CD4-positive, alpha-beta memory T cell (primary cell): ENCODE measurements at regions not wholly inside any gene's neighbourhood (a gene's known extent, or its start where the extent isn't known, plus 50 kb on each side); places are given as distances from the start of the nearest gene placed in this dataset.

ENCODE experiments used
- CTCF ChIA-PET: fragments of 350-600 bp; sonication (Branson Sonifier 250); formaldehyde crosslinking; loops from one replicate; lab custom pipeline; 2021; ENCODE audit warnings: inconsistent platforms; ENCODE audit not compliant: partially characterized antibody; lab: Charles Lee
- POLR2A ChIA-PET: fragments of 350-600 bp; sonication (Branson Sonifier 250); formaldehyde crosslinking; loops from one replicate; lab custom pipeline; 2021; ENCODE audit not compliant: partially characterized antibody; lab: Charles Lee
- DNase-seq, 5 donors: peaks; one replicate each; pipeline versions ENCODE4 v3.0.0 to v3.0.0-alpha.2; 2020 to 2022; ENCODE audit warnings: mixed read lengths in 1 of 5
- H3K27ac ChIP-seq: one replicate; pipeline ENCODE4 v1.7.0; 2013; ENCODE audit warnings: low read depth, low read length
- H3K27me3 ChIP-seq: 2 replicates; pipeline ENCODE4 v1.7.0; 2013; ENCODE audit warnings: mild to moderate bottlenecking, low read length, moderate library complexity; ENCODE audit not compliant: insufficient read depth
- H3K36me3 ChIP-seq: 2 replicates; pipeline ENCODE4 v1.7.0; 2013; ENCODE audit warnings: mild to moderate bottlenecking, low read length, moderate library complexity; ENCODE audit not compliant: insufficient read depth
- H3K4me1 ChIP-seq: 2 replicates; pipeline ENCODE4 v1.7.0; 2013; ENCODE audit warnings: mild to moderate bottlenecking, low read length, moderate library complexity; ENCODE audit not compliant: insufficient read depth
- H3K4me3 ChIP-seq, 2 donors: one replicate each; pipeline ENCODE4 v1.7.0; 2013; ENCODE audit warnings: low read length in 2 of 2, mild to moderate bottlenecking in 1 of 2
- H3K9me3 ChIP-seq, 2 donors: one replicate each; pipeline ENCODE4 v1.7.0; 2013; ENCODE audit warnings: low read length in 2 of 2, control low read depth in 1 of 2; ENCODE audit not compliant: control insufficient read depth in 1 of 2
- H3K27ac Mint-ChIP-seq, 7 donors: one replicate each; pipeline ENCODE4 v1.8.0; 2020 to 2021; ENCODE audit warnings: mixed read lengths in 7 of 7, mild to moderate bottlenecking in 6 of 7, inconsistent platforms in 3 of 7, moderate library complexity in 3 of 7
- H3K27me3 Mint-ChIP-seq, 2 donors: one replicate each; pipeline ENCODE4 v1.8.0; 2020 to 2021; ENCODE audit warnings: mixed read lengths in 2 of 2
- H3K36me3 Mint-ChIP-seq, 2 donors: one replicate each; pipeline ENCODE4 v1.8.0; 2020 to 2021; ENCODE audit warnings: mixed read lengths in 2 of 2, inconsistent platforms in 1 of 2, mild to moderate bottlenecking in 1 of 2
- H3K4me1 Mint-ChIP-seq, 4 donors: one replicate each; pipeline ENCODE4 v1.8.0; 2020 to 2021; ENCODE audit warnings: mixed read lengths in 4 of 4, mild to moderate bottlenecking in 1 of 4
- H3K4me3 Mint-ChIP-seq, 8 donors: one replicate each; pipeline ENCODE4 v1.8.0; 2020 to 2021; ENCODE audit warnings: mixed read lengths in 8 of 8, mild to moderate bottlenecking in 7 of 8, moderate library complexity in 6 of 8, inconsistent platforms in 3 of 8
- H3K9me3 Mint-ChIP-seq, 8 donors: one replicate each; pipeline ENCODE4 v1.8.0; 2020 to 2021; ENCODE audit warnings: mixed read lengths in 8 of 8, mild to moderate bottlenecking in 5 of 8, inconsistent platforms in 3 of 8, moderate library complexity in 1 of 8
- intact Hi-C: fragments of 100-400 bp; cut with micrococcal nuclease; formaldehyde crosslinking; loops from one replicate; pipeline ENCODE4 v1.15.1; 2023

- Histone ChIP-seq H3K36me3 (no peaks in the 10 kb centered on the region), H3K9me3 (no peaks in the 10 kb centered on the region), H3K27me3 (no peaks in the 10 kb centered on the region), H3K4me1 (no peaks in the 10 kb centered on the region), H3K27ac (no peak overlapping the region), H3K4me3 (no peak overlapping the region)
- Mint-ChIP-seq H3K27ac (no peak overlapping the region), H3K27me3 (peaks cover 4% of the 10 kb centered on the region in 2 donors), H3K9me3 (no peaks in the 10 kb centered on the region), H3K4me1 (no peaks in the 10 kb centered on the region), H3K36me3 (no peaks in the 10 kb centered on the region), H3K4me3 (no peak overlapping the region)
- ChIA-PET POLR2A (no interaction called here), CTCF (no interaction called here)
- no peak for DNase-seq
- intact Hi-C loops = no loop called here
Observed at GRCh38 chr3:151992326-151993041, 119.0 kb downstream of the SUCNR1 start.

GRCh38 chr3:151995091-151995490 is 121.6 kb downstream of the SUCNR1 start:
- POLR2A ChIA-PET = no interaction called here
- intact Hi-C loops = no loop called here

GRCh38 chr3:151998744-151999143 is 125.3 kb downstream of the SUCNR1 start:
- Histone ChIP-seq H3K27ac (no peak overlapping the region), H3K27me3 (no peaks in the 10 kb centered on the region), H3K4me1 (no peaks in the 10 kb centered on the region), H3K9me3 (no peaks in the 10 kb centered on the region), H3K36me3 (no peaks in the 10 kb centered on the region), H3K4me3 (no peak overlapping the region)
- no peaks in the 10 kb centered on the region for H3K4me1 Mint-ChIP-seq
- CTCF ChIA-PET = no interaction called here
- H3K9me3 Mint-ChIP-seq = peaks cover 0 to 2% (median 0%) of the 10 kb centered on the region in 8 donors
- POLR2A ChIA-PET = no interaction called here
- DNase-seq = no peak
- H3K27me3 Mint-ChIP-seq = peaks cover 2 to 3% of the 10 kb centered on the region in 2 donors
- no peak overlapping the region for H3K4me3 Mint-ChIP-seq
- intact Hi-C loops = no loop called here
- no peak overlapping the region for H3K27ac Mint-ChIP-seq
- H3K36me3 Mint-ChIP-seq = no peaks in the 10 kb centered on the region

More at GRCh38 chr3:151995091-151995490, 121.6 kb downstream of the SUCNR1 start:
- no peaks in the 10 kb centered on the region for H3K4me1 ChIP-seq
- H3K27me3 Mint-ChIP-seq = peaks cover 1 to 3% of the 10 kb centered on the region in 2 donors
- H3K27ac ChIP-seq = no peak overlapping the region
- CTCF ChIA-PET = no interaction called here
- no peaks in the 10 kb centered on the region for H3K36me3 Mint-ChIP-seq
- H3K4me3 Mint-ChIP-seq = no peak overlapping the region
- H3K9me3 ChIP-seq = no peaks in the 10 kb centered on the region
- no peaks in the 10 kb centered on the region for H3K27me3 ChIP-seq
- H3K4me3 ChIP-seq = no peak overlapping the region
- no peak for DNase-seq
- no peak overlapping the region for H3K27ac Mint-ChIP-seq
- no peaks in the 10 kb centered on the region for H3K4me1 Mint-ChIP-seq
- H3K9me3 Mint-ChIP-seq = peaks cover 0 to 2% (median 0%) of the 10 kb centered on the region in 8 donors
- no peaks in the 10 kb centered on the region for H3K36me3 ChIP-seq

- intact Hi-C loops = no loop called here
- Histone ChIP-seq H3K4me3 (no peak overlapping the region), H3K27ac (no peak overlapping the region), H3K4me1 (no peaks in the 10 kb centered on the region), H3K36me3 (no peaks in the 10 kb centered on the region), H3K9me3 (no peaks in the 10 kb centered on the region), H3K27me3 (no peaks in the 10 kb centered on the region)
- H3K36me3 Mint-ChIP-seq = no peaks in the 10 kb centered on the region
- POLR2A ChIA-PET = no interaction called here
- DNase-seq = no peak
- no peak overlapping the region for H3K27ac Mint-ChIP-seq
- peaks cover 0 to 2% (median 0%) of the 10 kb centered on the region in 8 donors for H3K9me3 Mint-ChIP-seq
- CTCF ChIA-PET = no interaction called here
- H3K4me3 Mint-ChIP-seq = no peak overlapping the region
- H3K27me3 Mint-ChIP-seq = peaks cover 2 to 3% of the 10 kb centered on the region in 2 donors
- no peaks in the 10 kb centered on the region for H3K4me1 Mint-ChIP-seq
Observed at GRCh38 chr3:151999936-152000335, 126.5 kb downstream of the SUCNR1 start.

GRCh38 chr3:152011812-152012735 is 138.6 kb downstream of the SUCNR1 start:
- no peak for DNase-seq
- no peaks in the 10 kb centered on the region for H3K9me3 Mint-ChIP-seq
- H3K27ac ChIP-seq = no peak overlapping the region
- CTCF ChIA-PET = no interaction called here
- no peak overlapping the region for H3K4me3 Mint-ChIP-seq
- H3K27me3 ChIP-seq = no peaks in the 10 kb centered on the region
- H3K4me1 Mint-ChIP-seq = no peaks in the 10 kb centered on the region
- H3K27ac Mint-ChIP-seq = no peak overlapping the region
- H3K4me1 ChIP-seq = no peaks in the 10 kb centered on the region
- POLR2A ChIA-PET = no interaction called here
- no peaks in the 10 kb centered on the region for H3K36me3 Mint-ChIP-seq
- no peak overlapping the region for H3K4me3 ChIP-seq
- H3K9me3 ChIP-seq = no peaks in the 10 kb centered on the region
- H3K36me3 ChIP-seq = no peaks in the 10 kb centered on the region
- intact Hi-C loops = no loop called here
- peaks cover 0 to 1% of the 10 kb centered on the region in 2 donors for H3K27me3 Mint-ChIP-seq

- Histone ChIP-seq H3K27ac (no peak overlapping the region), H3K4me1 (no peaks in the 10 kb centered on the region), H3K36me3 (no peaks in the 10 kb centered on the region), H3K9me3 (no peaks in the 10 kb centered on the region), H3K4me3 (no peak overlapping the region), H3K27me3 (no peaks in the 10 kb centered on the region)
- no peak overlapping the region for H3K27ac Mint-ChIP-seq
- CTCF ChIA-PET = no interaction called here
- no peaks in the 10 kb centered on the region for H3K9me3 Mint-ChIP-seq
- no peak overlapping the region for H3K4me3 Mint-ChIP-seq
- intact Hi-C loops = no loop called here
- no peaks in the 10 kb centered on the region for H3K36me3 Mint-ChIP-seq
- DNase-seq = no peak
- POLR2A ChIA-PET = no interaction called here
- H3K4me1 Mint-ChIP-seq = peaks cover 0 to 2% (median 0%) of the 10 kb centered on the region in 4 donors
- peaks cover 2 to 5% of the 10 kb centered on the region in 2 donors for H3K27me3 Mint-ChIP-seq
Observed at GRCh38 chr3:152019508-152019907, 146.1 kb downstream of the SUCNR1 start.

GRCh38 chr3:152021951-152022461 is 148.6 kb downstream of the SUCNR1 start:
- no peaks in the 10 kb centered on the region for H3K4me1 ChIP-seq
- no peak overlapping the region for H3K27ac ChIP-seq
- H3K27me3 Mint-ChIP-seq = peaks cover 2 to 5% of the 10 kb centered on the region in 2 donors
- H3K4me3 Mint-ChIP-seq = no peak overlapping the region
- ChIA-PET POLR2A (no interaction called here), CTCF (no interaction called here)
- H3K9me3 ChIP-seq = no peaks in the 10 kb centered on the region
- DNase-seq = no peak
- H3K27me3 ChIP-seq = no peaks in the 10 kb centered on the region
- H3K4me1 Mint-ChIP-seq = peaks cover 0 to 2% (median 0%) of the 10 kb centered on the region in 4 donors
- no peaks in the 10 kb centered on the region for H3K9me3 Mint-ChIP-seq
- H3K36me3 Mint-ChIP-seq = no peaks in the 10 kb centered on the region
- H3K4me3 ChIP-seq = no peak overlapping the region
- intact Hi-C loops = no loop called here
- H3K27ac Mint-ChIP-seq = no peak overlapping the region
- H3K36me3 ChIP-seq = no peaks in the 10 kb centered on the region
